MV-4-11 (cell line): ENCODE measurements at regions not wholly inside any gene's neighbourhood (a gene's known extent, or its start where the extent isn't known, plus 50 kb on each side); places are given as distances from the start of the nearest gene placed in this dataset.

Source experiments
- DNase-seq: peaks from one replicate; lab custom pipeline; 2025; lab: John Stamatoyannopoulos, UW

DNA sequence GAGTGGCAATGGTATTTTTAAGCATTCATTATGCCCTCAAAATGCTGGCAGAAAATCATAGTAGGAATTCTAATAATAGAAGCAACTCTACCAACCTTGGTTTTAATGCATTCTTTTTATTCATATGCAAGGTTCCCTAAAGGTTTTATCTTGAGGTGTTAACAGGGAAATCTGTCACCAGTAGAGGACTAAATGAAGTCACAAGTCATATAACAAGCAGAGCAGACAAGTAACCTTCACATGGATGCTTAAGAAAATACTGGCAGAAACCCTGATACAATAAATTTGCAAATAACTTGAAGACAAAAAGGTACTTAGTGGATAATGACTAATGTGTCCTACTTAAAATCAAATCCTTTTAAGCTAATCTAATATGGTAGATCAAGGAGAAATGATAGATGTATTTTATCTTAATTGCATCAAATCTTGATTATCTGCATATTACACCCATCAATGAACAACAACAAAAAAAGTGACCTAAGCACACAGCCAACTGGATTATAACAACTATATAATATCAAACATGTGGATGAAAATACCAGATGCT lies 73.3 kb downstream of the RFC3 start:
- no peak for DNase-seq

DNA sequence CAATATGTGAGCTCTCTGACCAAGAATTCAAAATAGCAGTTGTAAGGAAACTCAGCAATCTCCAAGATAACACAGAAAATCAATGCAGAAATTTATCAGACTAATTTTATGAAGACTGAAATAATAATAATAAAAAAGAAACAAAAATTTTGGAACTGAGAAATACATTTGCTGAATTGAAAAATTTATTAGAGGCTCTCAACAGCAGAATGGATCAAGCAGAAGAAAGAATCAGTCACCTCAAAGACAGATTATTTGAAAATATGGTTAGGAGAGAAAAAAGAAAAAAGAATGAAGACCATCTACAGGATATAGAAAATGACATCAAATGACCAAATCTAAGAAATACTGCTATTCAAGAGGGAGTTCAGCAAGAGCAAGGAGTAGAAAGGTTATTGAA lies 75.6 kb downstream of the RFC3 start:
- DNase-seq: no peak

DNA sequence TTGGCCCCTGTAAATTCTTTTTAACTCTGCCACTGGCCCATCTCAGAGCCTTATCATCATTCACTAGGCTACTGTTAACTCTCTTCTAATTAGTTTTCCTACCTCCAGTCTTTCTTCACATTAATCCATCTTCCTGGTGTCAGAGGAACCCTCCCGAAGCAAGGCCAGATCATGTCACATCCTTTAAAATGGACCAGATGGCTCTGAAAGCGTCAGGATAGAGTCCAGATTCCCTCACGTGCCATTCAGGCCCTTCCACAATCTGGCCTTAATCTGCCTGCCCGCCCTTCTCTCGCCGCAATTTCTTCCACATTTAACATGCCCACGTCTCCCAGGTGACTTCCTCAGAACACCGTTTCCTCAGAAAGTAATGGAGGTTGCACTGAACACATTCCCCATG lies 86.5 kb downstream of the RFC3 start:
- no peak for DNase-seq

DNA sequence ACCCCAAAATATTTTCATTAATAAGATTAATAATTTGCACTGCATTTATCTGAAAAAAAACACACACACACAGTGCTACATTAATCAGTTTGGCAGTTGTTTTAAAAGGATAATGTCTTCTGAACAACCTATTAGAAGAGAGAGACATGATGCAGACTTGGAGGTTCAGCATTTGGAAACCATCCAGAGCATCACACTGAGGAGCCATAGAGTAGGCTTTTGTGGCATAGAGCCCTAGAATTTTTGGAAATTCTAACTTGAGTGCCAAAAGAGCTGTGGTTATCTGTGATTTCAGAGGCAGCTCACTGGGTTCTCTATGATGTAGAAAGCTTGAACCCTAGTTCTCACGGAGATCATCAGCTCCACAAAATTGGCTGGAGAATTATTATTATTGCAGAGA lies 90.2 kb downstream of the RFC3 start:
- no peak for DNase-seq

DNA sequence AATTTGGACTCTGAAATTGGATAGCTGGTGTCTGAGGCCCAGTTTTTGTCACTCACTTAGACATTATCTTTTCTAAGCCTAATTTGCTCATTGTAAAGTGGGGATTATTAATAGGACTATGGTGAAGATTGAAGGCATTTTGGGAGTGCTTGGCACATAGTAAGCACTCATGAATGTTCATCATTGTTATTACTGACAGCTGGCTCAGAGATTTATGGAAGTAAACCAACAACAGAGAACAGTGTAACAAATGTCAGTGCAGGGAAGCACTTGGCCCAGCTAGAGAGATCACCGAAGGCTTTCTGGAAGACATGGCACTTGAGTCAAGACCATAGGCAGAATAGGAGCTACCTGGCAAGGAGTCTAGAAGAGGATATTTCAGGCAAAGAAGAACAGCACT lies 92.3 kb downstream of the RFC3 start:
- no peak for DNase-seq

DNA sequence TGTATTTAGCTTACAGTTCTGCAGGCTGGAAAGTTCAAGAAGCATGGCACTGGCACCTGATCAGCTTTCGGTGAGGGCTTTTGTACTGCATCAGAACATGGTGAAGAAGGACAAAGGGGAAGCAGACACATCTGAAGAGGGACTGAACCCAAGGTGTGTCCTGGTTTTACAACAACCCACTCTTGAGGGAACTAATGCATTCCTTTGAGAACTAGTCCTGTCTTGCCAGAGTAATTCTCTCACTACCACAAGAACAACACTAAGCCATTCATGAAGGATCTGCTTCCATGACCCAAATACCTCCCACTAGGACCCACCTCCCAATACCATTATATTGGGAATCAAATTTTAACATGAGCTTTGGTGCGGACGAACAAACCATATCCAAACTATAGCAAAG lies 93.6 kb downstream of the RFC3 start:
- DNase-seq: no peak

DNA sequence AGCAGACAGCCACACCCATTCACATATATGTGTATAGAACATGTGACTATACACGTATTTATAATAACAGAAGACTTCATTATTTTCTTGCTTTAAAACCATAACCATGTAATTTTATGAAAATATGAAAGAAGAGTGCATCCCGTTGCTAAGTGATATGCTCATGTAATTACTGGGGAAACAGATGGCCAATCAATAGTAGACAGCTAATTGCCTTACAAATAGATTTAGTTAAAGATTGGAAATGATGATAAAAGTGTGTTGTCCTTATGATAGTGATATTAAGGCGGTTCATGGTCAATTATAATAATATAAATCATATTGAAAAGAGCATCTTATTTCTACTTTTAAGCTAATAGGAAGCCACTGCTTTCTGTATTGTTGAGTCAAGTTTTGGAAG lies 95.9 kb downstream of the RFC3 start:
- DNase-seq: no peak

DNA sequence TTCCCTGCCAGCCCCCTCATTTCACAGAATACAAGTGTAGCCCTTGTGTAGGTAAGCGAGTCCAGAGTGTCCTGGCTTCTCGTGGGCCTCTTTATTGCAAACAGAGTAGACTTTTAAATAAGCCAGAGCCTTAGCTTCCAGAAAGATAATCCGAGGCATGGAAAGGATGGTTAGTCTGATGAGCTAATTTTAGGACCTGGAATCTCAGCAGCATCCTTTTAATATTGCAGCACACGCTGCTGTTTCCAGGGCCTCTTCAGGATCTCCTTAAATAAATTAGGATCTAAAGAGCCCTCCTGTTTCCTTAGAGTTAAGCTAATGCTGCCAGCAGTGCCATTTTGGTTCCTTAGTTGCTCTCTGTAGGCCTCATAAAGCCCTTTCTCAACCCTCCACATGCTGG lies 99.2 kb downstream of the RFC3 start:
- DNase-seq: no peak

DNA sequence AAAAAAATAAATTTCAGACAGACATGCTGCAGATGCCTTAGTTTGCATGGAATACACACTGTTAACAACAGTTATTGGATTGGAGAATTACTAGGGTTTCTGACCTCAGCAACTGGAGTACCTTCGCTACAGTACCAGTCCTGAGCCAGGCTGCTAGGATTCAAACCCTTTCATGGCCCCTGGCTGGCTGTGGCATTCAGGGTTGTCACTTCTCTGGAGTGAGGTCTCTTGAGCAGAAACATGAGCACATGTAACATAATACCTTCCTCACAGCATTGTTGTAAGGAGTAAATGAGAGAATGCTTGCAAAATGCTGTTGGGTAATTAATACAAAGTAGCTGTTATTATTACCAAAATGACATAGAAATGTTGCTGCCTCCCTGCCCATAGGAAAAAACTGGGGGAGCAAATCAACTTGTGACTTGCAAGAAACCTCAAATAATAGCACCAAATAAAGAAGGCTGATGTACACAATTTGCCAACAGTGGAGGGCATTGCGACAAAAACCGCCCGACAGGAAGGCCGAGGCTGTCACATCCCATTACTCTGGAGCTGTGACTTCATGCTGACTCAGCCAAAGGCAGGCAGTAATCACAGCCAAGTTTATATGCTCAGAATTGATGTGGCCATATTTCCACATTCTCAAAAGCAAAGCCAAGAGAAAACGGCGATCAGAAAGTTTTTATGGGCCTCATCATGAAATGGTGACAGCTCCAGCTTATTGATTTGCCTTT lies 100.4 kb downstream of the RFC3 start:
- DNase-seq: peak; percentile 54

DNA sequence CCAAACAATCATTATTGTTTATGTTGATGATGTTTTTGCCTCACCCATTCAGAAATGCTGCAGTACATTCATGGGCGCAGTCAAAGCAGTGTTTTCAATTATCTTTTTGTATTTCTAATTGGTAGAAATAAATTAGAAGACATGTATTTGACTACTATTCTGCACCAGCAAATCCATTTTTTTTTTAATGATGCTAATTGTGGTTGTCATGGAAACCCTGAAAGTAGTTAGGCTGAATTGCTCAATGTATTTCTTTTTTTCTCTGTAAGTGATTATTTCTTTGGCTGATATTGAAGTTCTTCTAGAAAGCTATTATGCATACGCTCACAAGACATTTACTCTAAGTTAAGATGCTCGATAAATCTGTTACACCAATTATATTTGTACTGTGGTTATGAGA lies 101.2 kb downstream of the RFC3 start:
- DNase-seq: no peak

DNA sequence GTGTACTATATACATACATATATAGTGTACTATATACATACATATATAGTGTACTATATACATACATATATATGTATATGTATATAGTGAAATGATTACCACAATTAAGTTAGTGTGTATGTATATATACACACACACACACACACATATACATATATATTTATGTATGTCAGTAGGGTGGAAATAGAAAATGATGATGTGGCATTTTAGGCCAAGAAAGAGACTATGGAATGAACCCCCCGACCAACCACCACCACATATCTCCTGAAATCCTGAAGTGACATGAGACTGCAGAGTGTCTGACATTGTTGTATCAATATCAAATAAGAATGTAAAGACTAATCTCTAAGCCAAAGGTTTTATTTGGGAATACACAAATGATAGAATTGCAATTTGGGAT lies 107.6 kb downstream of the RFC3 start:
- no peak for DNase-seq

DNA sequence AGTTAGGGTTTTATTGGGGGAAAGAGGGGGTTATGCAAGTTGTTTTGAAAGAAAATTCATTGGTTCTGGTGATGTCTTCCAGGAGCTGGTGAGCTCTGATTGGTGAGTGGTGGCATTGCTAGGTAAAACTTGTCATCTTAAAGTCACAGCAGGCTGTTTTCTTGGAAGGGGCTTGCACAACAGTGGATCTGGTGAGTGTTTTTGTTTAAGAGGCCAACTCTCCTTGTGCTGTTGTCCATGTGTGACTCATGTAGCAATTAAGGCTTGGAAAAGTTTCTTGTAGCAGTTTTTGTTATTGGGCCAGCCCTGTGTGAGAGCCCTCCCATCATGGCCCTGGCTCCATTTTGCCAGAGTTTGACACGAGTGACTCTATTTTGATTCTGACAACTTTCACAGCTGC lies 109.4 kb downstream of the RFC3 start:
- peak; percentile 51 for DNase-seq

DNA sequence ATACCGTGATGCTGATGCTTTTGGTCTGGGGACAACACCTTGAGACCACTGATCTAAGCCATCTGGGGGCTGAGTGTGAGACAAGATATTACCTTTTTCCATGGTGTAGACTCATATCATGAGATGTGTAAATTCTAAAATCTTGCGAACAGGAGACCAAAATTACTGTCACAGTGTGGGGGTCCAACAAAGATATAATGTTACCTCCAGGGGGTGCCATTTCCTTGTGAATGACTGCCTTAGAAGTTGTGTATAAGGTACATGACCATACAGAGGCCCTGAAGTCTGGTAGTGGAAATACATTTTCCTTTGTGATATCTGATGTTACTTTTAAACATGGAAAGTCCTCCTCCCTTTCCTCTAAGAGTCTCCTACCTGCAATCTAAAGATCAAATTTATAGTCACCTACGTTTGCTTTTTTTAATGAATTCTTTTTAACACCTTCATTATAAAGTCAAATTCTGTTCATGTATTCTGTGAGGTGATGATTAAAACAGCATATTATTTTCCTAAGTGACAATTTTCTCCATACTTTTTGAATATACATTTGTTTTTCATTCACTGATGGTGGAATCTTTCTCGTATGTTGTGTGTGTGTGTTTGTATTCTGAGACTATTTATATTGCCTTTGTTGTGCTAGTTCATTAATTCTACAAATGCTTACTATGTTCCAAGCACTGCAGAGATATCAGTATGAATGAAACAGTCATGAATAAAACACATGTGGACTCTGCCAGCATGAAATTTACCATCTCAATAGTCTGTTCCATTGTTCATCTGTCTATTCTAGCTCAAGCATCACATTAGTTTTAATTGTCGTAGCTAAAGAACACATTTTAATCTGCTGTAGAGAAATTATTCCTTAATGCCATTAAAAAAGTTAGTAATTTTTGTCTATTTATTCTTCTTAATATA lies 113.7 kb downstream of the RFC3 start:
- DNase-seq: peak; percentile 28

DNA sequence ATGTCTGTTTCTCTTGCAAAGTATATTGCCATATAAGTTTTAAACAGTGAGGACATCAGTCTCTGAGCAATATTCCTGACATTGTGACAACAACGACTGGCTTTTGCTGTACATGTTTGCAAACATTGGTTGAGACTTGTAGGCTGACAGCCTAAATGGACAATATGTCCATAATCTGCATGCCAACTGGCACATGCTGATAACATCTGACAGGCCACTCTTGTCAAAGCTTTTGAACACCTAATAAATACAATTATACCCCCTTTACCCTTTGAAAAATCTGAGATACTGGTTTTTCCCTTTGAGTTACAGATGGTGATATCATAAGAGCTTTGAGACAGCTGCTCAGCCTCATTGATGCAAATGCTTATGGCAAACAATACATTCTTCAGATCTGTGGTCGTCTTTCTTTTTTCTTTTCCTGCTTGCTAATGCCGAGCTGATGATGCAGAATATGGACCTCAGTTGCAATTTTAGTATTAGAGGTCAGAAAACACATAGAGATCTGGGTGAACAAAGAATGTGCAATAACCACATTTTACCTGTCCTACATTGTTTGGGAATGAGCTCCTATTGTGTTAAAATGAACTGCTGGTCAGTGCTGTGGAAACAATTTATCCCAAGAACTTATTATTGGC lies 114.9 kb downstream of the RFC3 start:
- no peak for DNase-seq

DNA sequence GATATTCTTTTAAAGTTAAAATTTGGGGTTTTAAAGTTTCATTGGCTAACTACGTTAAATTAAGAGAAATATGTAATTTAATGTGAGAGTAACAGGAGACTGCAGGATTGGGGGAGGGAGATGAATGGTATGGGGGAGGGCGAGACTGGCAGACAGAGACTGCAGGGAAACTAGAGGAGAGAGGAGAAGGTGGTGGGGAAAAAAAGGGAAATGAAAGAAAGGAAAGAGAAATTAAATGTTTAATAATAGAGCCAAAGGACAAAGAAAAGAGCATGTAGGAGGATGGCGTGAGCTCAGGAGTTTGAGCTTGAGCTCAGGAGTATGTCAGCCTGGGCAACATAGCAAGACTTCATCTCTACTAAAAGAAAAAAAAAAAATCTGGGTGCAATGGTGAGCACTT lies 115.9 kb downstream of the RFC3 start:
- peak; percentile 1 for DNase-seq

DNA sequence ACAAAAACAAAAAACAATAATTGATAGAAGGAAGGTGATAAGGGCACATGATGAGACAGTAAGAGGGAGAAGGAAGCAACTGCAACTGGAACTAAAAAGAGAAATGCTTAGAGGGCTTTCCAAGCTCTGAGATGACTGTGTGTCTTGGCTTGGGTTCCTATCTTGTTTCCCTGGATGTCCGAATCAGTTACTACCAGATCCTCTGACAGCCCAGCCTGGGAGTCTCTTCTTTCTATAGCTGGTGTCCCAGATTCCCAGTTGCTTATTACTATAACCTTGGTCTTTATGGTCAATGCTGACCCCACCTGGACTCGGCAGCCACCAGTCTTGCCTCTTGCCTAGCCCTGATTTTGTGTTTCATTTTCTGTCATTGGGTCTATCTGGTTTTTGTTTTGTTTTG lies 116.4 kb downstream of the RFC3 start:
- DNase-seq: no peak

DNA sequence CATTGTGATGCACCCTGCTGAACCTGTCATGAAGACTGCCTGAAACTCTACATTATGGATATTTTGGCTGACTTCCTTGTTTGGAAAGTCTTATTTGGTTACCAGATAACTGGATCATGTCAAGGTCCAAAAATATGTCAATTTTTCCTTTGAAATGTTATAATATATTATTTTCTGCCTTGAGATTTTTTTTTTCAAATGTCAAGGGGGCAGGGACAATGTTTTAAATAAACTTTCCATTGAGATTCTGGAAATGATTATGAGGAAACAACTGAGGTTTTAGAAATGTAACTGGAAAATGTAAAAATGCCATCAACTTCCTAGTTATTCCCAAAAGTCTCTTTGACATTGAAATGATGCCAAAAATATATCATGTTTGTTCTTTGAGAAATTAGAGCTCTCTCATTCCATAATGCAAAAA lies 117.0 kb downstream of the RFC3 start:
- no peak for DNase-seq

DNA sequence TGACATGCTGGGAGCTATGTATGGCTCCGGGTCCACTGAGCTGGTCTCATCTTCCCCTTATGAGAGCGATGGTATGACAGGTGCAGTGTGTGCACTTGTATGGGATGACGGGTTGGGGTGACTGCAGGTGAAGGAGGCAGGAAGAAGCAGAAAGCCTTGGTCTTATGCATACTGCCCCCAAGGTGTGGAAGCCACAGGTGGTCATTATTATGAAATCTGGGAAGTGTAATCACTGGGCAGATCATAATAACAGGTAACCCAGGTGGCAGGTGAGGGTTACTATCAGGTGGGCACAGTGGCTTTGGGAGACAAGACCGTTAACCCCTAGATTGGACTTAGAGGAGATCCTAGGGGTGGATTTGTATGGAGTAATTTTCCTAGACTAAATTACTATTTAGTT lies 118.0 kb downstream of the RFC3 start:
- DNase-seq: no peak

DNA sequence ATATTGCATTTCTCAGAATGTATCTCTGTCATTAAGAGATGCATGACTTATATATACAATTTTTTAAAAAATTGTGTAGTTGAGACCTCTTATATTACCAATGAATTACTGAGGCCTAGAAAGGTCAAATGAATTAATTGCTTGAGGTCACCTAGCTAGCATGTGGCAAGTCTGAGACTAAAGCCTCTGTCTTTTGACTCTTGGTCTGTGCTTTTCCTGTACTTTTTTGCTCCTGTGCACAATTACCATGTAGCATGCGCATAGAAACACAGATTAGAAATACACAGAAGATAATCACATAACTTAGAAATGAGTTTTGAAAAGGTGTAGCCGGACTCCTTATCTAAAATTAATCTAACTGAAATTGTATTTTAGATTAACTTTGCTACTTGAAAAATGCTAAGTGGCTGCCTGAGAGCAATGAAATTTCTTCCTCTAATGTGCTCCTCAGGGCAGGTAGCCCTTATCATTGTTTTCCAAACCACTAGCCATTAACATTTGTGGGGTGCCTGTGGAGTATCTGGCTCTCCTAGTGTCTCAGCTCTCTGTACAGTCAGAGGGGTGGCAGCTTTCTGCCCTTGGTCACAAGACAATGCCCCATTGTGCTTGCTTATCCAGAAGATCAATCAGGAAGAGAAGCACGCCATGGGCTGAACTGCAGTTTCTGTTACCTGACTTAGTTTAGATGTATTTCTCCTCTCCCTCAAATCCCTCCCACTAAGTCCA lies 119.6 kb downstream of the RFC3 start:
- DNase-seq: no peak

DNA sequence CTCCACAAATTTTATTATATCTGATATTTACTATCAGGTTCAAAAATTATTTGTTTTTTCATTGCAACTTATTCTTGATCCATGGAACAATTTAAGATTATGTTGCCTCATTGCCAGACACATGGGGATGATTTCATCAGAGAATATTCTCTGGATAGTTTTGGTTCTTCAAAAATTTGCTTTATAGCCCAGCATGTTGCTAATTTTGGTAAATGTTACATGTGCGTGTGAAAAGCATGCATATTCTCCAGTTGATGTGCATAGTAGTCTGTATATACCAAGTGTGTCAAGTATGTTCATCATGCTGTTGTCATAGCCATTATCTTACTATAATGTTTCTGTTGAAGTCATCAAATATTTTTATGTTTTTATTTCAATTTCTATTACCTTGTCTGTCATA lies 122.3 kb downstream of the RFC3 start:
- DNase-seq: peak; percentile 41

DNA sequence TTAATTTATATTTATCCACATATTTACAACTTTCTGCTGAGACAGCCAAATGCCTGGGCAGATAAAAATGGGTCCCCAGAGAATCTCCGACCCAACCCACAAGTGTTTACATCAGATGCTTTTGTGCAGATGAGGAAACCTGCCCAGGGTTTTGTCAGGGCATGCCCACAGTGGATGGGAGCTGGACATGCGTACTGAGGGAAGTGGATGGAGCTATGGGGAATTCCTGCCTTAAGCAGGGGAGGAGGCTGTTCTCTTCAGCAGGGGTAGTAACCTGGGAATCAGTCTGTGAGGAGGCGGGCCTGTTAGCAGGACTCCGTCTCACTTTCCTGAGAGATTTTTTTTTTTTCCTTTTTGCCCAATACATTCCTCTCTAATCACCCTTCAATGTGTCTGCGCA lies 122.9 kb downstream of the RFC3 start:
- DNase-seq: no peak

DNA sequence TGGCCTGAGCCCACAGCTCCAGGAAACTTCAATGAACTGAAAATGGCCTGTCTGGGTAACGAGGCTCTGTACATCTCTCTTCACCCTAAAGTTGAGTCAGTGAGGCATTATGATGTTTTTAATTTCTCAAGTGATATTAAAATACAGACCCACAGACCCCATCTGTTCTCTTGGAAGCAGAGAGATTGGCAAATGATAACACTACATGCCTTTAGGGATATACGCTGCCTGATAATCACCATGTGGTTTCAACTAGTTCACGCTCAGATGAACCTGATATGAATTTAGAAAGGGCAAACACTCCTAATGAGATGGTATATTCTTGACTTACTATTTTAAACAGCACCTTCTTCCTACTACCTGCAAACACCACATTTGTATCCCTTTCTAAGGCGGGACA lies 127.5 kb downstream of the RFC3 start:
- DNase-seq: no peak
